ENCODE measurements at regions not wholly inside any gene's neighbourhood (a gene's known extent, or its start where the extent isn't known, plus 50 kb on each side); places are given as distances from the start of the nearest gene placed in this dataset.

DNA sequence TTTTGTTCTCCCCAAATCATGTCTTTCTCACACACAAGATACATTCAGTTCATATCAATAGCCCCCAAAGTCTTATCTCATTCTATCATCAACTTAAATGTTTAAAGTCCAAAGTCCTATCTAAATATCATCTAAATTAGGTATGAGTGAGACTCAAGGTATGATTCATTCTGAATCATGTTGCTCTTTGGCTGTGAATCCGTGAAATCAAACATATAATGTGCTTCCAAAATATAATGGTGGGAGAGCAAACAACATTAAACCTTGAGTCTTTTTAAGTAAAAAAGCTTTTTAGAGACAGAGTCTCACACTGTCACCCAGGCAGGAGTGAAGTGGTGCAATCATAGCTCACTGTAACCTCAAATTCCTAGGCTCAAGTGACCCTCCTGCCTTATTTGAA, 139.1 kb downstream of the SAMMSON start:
- no peak for TF ChIP-seq EZH2phosphoT487 (IDR thresholded peaks at IDR 0.05; ENCODE audit: borderline replicate concordance)
- TF ChIP-seq, protein P1, sequence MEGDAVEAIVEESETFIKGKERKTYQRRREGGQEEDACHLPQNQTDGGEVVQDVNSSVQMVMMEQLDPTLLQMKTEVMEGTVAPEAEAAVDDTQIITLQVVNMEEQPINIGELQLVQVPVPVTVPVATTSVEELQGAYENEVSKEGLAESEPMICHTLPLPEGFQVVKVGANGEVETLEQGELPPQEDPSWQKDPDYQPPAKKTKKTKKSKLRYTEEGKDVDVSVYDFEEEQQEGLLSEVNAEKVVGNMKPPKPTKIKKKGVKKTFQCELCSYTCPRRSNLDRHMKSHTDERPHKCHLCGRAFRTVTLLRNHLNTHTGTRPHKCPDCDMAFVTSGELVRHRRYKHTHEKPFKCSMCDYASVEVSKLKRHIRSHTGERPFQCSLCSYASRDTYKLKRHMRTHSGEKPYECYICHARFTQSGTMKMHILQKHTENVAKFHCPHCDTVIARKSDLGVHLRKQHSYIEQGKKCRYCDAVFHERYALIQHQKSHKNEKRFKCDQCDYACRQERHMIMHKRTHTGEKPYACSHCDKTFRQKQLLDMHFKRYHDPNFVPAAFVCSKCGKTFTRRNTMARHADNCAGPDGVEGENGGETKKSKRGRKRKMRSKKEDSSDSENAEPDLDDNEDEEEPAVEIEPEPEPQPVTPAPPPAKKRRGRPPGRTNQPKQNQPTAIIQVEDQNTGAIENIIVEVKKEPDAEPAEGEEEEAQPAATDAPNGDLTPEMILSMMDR (conservative IDR thresholded peaks at IDR 0.05; ENCODE audit: low read length): no peak
- Histone ChIP-seq H3K9me3 (ENCODE audit: insufficient read depth, low read depth, low read length) (no peaks in the 10 kb centered on the region), H4K20me1 (ENCODE audit: insufficient read depth, low read length, poor library complexity, severe bottlenecking) (no peaks in the 10 kb centered on the region), H3F3A (ENCODE audit: low read depth) (no peaks in the 10 kb centered on the region), H3K4me3 (ENCODE audit: low read length, poor library complexity, severe bottlenecking) (no peak overlapping the region), H3K4me2 (ENCODE audit: low read depth, low read length, poor library complexity, severe bottlenecking) (no peak overlapping the region), H3K4me1 (ENCODE audit: insufficient read depth, low read length, poor library complexity, severe bottlenecking) (no peaks in the 10 kb centered on the region), H3K27me3 (ENCODE audit: insufficient read depth, low read length, poor library complexity, severe bottlenecking) (no peaks in the 10 kb centered on the region), H3K36me3 (ENCODE audit: insufficient read depth, low read length) (no peaks in the 10 kb centered on the region), H3K9ac (ENCODE audit: low read depth, low read length, poor library complexity, severe bottlenecking) (no peak overlapping the region), H3K9me2 (replicated peaks; ENCODE audit: low read depth, low read length) (no peaks in the 10 kb centered on the region), H3K79me2 (ENCODE audit: insufficient read depth, low read length) (no peaks in the 10 kb centered on the region), H2AFZ (ENCODE audit: low read length) (no peak overlapping the region)
